Pancreas (tissue), 10 donors: ENCODE measurements at regions not wholly inside any gene's neighbourhood (a gene's known extent, or its start where the extent isn't known, plus 50 kb on each side); places are given as distances from the start of the nearest gene placed in this dataset.

ENCODE experiments used
- ATAC-seq, 4 donors: fragments of 200-7000 bp; cut with Tn5 transposase; one replicate each; pipeline versions ENCODE4 v1.8.0 to v1.9.1; 2020; ENCODE audit warnings: mild to moderate bottlenecking in 4 of 4, moderate library complexity in 4 of 4
- DNase-seq, 6 donors: peaks; one replicate each; pipeline ENCODE4 v3.0.0-alpha.2; 2020
- FAIRE-seq: peaks from 2 replicates; lab custom pipeline; 2012; peaks lifted over from hg19 to GRCh38; lab: Jason Lieb, UNC
- H3K27ac ChIP-seq, 4 donors: fragments of 200-600 bp; sonication (generic); 1 replicate in 3 of 4; 2 replicates in 1 of 4; pipeline versions ENCODE4 v1.5.0 to v1.8.0; 2020
- H3K27me3 ChIP-seq, 4 donors: fragments of 200-600 bp; one replicate each; pipeline ENCODE4 v1.8.0; 2021
- H3K36me3 ChIP-seq, 3 donors: fragments of 200-600 bp; sonication (generic) in 1 of 3; one replicate each; pipeline versions ENCODE4 v1.5.0 to v1.8.0; 2020 to 2021
- H3K4me1 ChIP-seq, 3 donors: fragments of 200-600 bp; one replicate each; pipeline ENCODE4 v1.8.0; 2021
- H3K4me3 ChIP-seq, 4 donors: fragments of 200-600 bp; sonication (generic) in 2 of 4; one replicate each; pipeline versions ENCODE4 v1.5.0 to v1.8.0; 2020 to 2021
- H3K9me3 ChIP-seq, 4 donors: fragments of 200-600 bp; one replicate each; pipeline ENCODE4 v1.8.0; 2021
- CTCF ChIP-seq, 4 donors: fragments of 200-600 bp; sonication (generic) in 3 of 4; IDR thresholded peaks; one replicate each; pipeline versions ENCODE4 v1.5.0 to v1.8.0; 2021; ENCODE audit warnings: antibody characterized with exemption in 4 of 4
- WGBS, 2 donors: extraction: QIAGEN DNeasy Blood & Tissue Kit; methylation state at CpG; one replicate each; pipeline ENCODE4 v1.1.7; 2013; 5-methylcytosine and 5-hydroxymethylcytosine counted together
- intact Hi-C, 3 donors: fragments of 100-400 bp; cut with DNase I; formaldehyde crosslinking; loops; one replicate each; pipeline versions ENCODE4 v1.11.1 to v1.14.2; 2022
- donor health status: healthy with polysubstance abuse.
- donor health status: DM: no; HTN: no; CAD: no; lungs with moderate emphysema.
- donor health status: DM: no; HTN: no; CAD: no.
- donor health status: control.
- donor health status: control.
- donor health status: Bipolar disorder and iron deficiency.
- donor health status: DM: yes; HTN: yes; CAD: no.
- donor health status: DM: no; HTN: no; CAD: no.
- donor health status: DM: no; HTN: no; CAD: no.
- donor health status: DM: yes; HTN: yes; CAD: no.

- H3K27me3 ChIP-seq: no peaks in the 10 kb centered on the region
- DNase-seq (no peak), ATAC-seq (no peak), FAIRE-seq (no peak)
- H3K4me1 ChIP-seq: no peaks in the 10 kb centered on the region
- H3K9me3 ChIP-seq: no peaks in the 10 kb centered on the region
- no peaks in the 10 kb centered on the region for H3K36me3 ChIP-seq
- WGBS, 2 donors: 44 to 64% methylated on average over 2 of the region's 2 CpGs
- H3K4me3 ChIP-seq: no peak overlapping the region
- TF ChIP-seq CTCF (IDR thresholded peaks at IDR 0.05): no peak
- H3K27ac ChIP-seq: no peak overlapping the region
- intact Hi-C loops: no loop called here
Observed at GRCh38 chr5:117160391-117160790, 585.8 kb upstream of the SEMA6A start.

GRCh38 chr5:117149312-117149711, 574.7 kb upstream of the SEMA6A start:
- Histone ChIP-seq H3K27ac (no peak overlapping the region), H3K9me3 (no peaks in the 10 kb centered on the region), H3K4me1 (no peaks in the 10 kb centered on the region), H3K36me3 (no peaks in the 10 kb centered on the region), H3K27me3 (no peaks in the 10 kb centered on the region), H3K4me3 (no peak overlapping the region)
- ATAC-seq (no peak), FAIRE-seq (no peak), DNase-seq (no peak)
- no peak for TF ChIP-seq CTCF (IDR thresholded peaks at IDR 0.05)
- intact Hi-C loops: no loop called here
- WGBS, 2 donors: 69 to 83% methylated on average over 4 of the region's 4 CpGs

- FAIRE-seq (no peak), ATAC-seq (no peak), DNase-seq (no peak)
- H3K9me3 ChIP-seq: no peaks in the 10 kb centered on the region
- H3K4me3 ChIP-seq: no peak overlapping the region
- no peaks in the 10 kb centered on the region for H3K36me3 ChIP-seq
- intact Hi-C loops: no loop called here
- H3K27ac ChIP-seq: no peak overlapping the region
- no peaks in the 10 kb centered on the region for H3K27me3 ChIP-seq
- no peak for TF ChIP-seq CTCF (IDR thresholded peaks at IDR 0.05)
- no peaks in the 10 kb centered on the region for H3K4me1 ChIP-seq
Observed at GRCh38 chr5:117144086-117144485, 569.5 kb upstream of the SEMA6A start.

- Histone ChIP-seq H3K9me3 (no peaks in the 10 kb centered on the region), H3K27ac (no peak overlapping the region), H3K36me3 (no peaks in the 10 kb centered on the region), H3K4me1 (no peaks in the 10 kb centered on the region), H3K27me3 (no peaks in the 10 kb centered on the region), H3K4me3 (no peak overlapping the region)
- no peak for ATAC-seq
- no peak for TF ChIP-seq CTCF (IDR thresholded peaks at IDR 0.05)
- intact Hi-C loops: no loop called here
- no peak for DNase-seq
- no peak for FAIRE-seq
Observed at GRCh38 chr5:117143406-117143805, 568.8 kb upstream of the SEMA6A start.

- Histone ChIP-seq H3K9me3 (no peaks in the 10 kb centered on the region), H3K27ac (no peak overlapping the region), H3K27me3 (no peaks in the 10 kb centered on the region), H3K4me1 (no peaks in the 10 kb centered on the region), H3K36me3 (no peaks in the 10 kb centered on the region), H3K4me3 (no peak overlapping the region)
- TF ChIP-seq CTCF (IDR thresholded peaks at IDR 0.05): no peak
- no peak for ATAC-seq
- DNase-seq: no peak
- intact Hi-C loops: no loop called here
- WGBS, 2 donors: 81 to 88% methylated on average over 3 of the region's 3 CpGs
- FAIRE-seq: peak; percentile 74
Observed at GRCh38 chr5:117138523-117138922, 563.9 kb upstream of the SEMA6A start.
